CMK (cell line): ENCODE measurements at regions not wholly inside any gene's neighbourhood (a gene's known extent, or its start where the extent isn't known, plus 50 kb on each side); places are given as distances from the start of the nearest gene placed in this dataset.
"Not testable (repeated sequence)": the region's sequence is repeated elsewhere in the genome, so short reads cannot be mapped to it uniquely, and the experiment has no call there.

ENCODE experiments used
- DNase-seq: peaks from one replicate; pipeline ENCODE4 v3.0.0-alpha.2; 2010; ENCODE audit warnings: low read depth

- no peak for DNase-seq
Observed at GRCh38 chr5:112534067-112534583, 115.0 kb upstream of the EPB41L4A start.

DNA sequence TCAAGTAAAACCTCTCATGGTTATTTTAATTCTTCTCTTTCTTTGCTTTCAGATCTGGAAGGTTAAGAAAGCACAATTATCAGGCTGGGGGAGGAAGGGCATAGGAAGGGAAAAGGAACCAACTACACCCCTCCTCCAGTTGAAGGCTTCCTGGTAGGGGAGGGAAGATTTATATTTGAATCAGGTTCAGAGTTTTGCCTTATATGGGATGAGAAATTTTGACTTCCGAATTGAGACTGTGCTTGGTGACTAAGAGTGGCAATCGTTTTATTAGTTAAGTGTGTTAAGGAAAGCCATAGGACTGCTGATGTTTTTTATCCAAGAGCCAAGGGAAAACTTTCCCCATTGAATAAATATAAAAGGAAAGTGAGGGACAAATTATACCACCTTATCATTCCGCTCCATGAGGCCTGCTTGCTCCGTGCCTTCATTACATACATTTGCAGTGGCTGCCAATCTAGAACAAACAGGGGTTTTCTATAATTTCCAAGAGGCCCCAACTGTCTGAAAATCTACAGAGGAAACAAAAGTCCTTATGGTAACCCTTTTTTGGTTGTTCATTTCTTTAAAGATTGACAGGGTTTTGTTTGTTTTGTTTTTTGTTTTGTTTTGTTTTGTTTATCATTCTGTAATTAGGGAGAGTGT is 115.7 kb upstream of the EPB41L4A start:
- no peak for DNase-seq

- DNase-seq = no peak
Observed at GRCh38 chr5:112535356-112535755, 116.3 kb upstream of the EPB41L4A start.

DNA sequence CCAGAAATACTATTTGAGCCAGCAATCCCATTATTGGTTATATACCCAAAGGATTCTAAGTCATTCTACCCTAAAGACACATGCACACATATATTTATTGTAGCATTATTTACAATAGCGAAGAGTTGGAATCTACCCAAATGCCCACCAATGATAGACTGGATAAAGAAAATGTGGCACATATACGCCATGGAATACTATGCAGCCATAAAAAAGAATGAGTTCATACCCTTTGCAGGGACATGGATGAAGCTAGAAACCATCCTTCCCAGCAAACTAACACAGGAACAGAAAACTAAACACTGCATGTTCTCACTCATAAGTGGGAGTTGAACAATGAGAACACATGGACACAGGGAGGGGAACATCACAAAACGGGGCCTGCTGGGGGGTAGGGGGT is 125.5 kb upstream of the EPB41L4A start:
- not testable (repeated sequence) for DNase-seq

DNA sequence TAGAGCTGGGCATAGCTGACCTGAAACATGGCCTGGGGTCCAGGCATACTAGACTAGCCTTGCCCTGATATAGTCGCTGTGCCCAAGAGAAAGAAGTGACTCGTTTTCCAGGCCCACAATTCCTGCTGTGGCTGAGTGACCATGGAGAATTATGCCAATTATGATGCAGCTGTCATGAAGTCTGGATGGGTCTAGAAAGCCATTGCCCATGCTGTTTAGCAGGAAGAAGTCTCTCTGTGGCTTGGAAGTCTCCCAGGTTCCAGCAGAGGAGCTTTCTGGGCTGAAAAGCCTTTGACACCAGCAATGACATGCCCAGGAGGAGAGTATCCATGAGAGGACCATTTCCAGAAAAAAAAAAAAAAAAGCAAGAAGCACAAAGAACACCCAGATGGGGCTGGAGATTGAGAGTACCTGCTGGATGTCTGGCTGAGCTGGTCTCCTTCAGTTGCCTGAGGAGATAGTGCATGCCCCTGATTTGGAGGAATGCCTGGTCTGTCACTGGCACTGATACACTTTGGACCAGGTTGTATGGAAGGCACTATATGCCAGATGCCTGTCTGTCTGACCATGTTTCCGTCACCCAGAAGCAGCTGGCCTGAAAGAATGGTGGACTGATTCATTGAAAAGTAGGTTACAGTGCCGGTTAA is 128.0 kb upstream of the EPB41L4A start:
- DNase-seq = no peak

- DNase-seq = peak; percentile 30
Observed at GRCh38 chr5:112548246-112548881, 129.3 kb upstream of the EPB41L4A start.

DNA sequence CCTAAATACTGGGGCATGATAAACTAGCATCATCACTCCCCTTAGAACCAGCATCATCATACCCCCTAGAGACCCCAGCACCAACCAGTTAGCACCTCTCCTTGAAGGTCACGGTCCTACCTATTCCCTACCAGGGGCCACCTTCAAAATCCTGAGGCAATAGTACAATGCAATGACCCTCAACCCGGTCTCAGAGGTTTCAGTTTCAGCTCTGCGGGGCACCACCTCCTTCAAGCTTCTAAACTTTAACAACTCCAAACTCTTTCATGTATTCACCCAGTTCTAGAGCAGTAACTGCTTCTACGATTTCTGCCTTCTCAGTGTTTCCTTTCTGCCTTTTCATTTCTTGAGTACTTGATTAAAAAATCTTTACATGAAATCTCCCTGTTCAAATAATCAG is 130.1 kb upstream of the EPB41L4A start:
- DNase-seq = no peak

- DNase-seq = no peak
Observed at GRCh38 chr5:112549605-112550166, 130.6 kb upstream of the EPB41L4A start.

- DNase-seq = no peak
Observed at GRCh38 chr5:112551419-112552032, 132.4 kb upstream of the EPB41L4A start.

DNA sequence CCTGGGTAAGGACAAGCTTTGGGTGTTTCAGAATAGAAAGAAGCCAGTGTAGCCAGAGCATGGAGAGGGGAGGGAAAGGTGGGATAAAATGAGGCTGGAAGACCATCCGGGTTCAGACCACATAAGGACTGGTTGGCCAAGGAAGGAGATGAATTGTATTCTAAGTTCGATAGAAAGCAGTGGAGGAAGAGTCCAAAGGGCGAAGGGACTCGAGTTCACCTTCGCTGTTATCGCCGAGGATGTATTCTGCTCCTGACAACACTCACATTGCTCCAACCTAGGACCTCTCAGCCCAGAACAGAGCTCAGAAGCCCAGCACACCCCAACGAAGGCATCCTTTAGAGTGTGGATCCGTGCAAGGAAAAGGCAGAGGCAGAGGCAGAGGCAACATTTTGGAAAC is 133.1 kb upstream of the EPB41L4A start:
- DNase-seq = no peak

- no peak for DNase-seq
Observed at GRCh38 chr5:112552791-112553190, 133.7 kb upstream of the EPB41L4A start.

- DNase-seq = no peak
Observed at GRCh38 chr5:112554101-112554977, 135.3 kb upstream of the EPB41L4A start.

- DNase-seq = no peak
Observed at GRCh38 chr5:112555197-112555596, 136.1 kb upstream of the EPB41L4A start.

- DNase-seq = no peak
Observed at GRCh38 chr5:112555691-112556090, 136.6 kb upstream of the EPB41L4A start.

GRCh38 chr5:112559501-112559900 is 140.4 kb upstream of the EPB41L4A start:
- DNase-seq = not testable (repeated sequence)

DNA sequence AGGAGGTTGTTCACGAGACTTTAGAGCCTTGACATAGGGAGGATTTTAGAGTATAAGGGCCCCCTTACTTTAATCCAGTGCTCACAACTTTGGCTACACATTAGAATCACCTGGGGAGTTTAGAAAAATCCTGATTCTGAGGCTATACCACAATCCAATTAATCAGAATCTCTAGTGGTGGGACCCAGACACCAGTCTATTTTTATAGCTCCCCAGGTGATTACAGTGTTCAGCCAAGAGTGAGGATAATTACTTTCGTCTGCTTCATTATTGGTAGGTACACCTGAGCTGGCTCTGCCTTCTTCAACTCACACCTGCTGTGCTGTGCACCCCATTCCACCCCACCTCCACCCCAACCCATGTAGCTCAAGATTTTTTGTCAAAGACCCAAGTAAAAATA is 141.3 kb upstream of the EPB41L4A start:
- DNase-seq = no peak

- no peak for DNase-seq
Observed at GRCh38 chr5:112563169-112563826, 144.2 kb upstream of the EPB41L4A start.

DNA sequence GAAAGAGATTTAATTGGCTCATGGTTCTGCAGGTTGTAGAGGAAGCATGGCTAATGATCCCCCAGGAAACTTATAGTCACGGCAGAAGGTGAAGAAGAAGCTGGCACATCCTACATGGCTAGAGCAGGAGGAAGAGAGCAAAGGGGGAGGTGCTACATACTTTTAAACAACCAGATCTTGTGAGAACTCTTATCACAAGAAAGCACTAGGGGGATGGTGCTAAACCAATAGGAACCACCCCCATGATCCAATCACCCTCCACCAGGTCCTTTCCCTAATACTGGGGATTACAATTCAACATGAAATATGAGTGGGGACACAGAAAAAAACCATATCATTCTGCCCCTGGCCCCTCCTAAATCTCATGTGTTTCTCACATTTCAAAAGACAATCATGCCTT is 147.2 kb upstream of the EPB41L4A start:
- no peak for DNase-seq

GRCh38 chr5:112569596-112569995 is 150.5 kb upstream of the EPB41L4A start:
- DNase-seq = no peak

DNA sequence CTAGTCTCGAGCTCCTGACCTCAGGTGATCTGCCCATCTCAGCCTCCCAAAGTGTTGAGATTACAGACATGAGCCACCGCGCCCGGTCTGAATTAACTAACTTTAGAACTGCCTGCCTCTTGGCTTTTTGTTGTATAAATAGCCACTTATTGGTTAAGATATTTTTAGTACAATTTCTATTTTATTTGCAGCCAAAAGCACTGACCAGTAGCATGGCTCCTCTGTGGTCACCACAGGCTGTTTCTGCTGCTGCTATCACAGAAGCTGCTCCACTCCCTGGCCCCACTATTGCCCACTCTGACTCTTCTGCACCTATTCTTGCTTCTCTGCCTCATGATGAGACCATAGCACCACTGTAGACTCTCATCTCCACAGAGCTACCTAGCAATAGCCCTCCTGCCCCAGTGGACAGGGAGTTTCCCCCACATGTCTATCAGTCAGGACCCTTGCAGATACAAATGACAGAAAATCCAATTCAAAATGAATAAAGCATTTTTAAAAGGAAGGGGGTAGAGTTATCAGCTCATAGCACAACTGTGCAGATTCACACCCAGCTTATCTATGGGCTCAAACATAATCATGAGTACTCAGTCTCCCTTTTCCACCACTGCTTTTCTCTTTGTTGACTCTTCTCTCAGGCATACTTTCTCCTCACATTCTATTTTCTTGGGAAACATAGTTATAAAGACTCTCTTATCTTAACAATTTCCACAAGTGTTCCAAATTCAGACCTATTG is 151.8 kb upstream of the EPB41L4A start:
- no peak for DNase-seq
